ENCODE measurements at regions not wholly inside any gene's neighbourhood (a gene's known extent, or its start where the extent isn't known, plus 50 kb on each side); places are given as distances from the start of the nearest gene placed in this dataset.
"Not testable (repeated sequence)": the region's sequence is repeated elsewhere in the genome, so short reads cannot be mapped to it uniquely, and the experiment has no call there.

DNA sequence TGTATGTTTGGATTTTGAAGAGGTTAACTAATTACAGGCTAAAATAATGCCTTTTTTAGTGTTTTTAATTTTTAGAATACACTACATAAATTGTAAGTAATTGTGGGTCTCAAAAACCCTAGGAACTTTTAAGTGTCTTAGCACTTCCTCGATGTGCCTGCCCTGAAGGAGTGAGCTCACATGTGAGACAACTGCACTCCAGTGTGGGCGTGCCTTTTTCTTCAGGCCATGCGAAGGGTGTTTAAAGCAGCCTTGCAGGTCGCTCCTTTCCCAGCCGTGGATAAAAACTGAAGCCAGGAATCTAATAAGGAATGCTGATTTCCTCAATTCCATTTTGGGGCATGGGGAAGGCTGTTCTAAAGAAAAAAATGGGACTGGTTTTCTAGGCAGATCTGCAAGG, 97.5 kb upstream of the KCNMA1 start:
- TF ChIP-seq, protein P1, sequence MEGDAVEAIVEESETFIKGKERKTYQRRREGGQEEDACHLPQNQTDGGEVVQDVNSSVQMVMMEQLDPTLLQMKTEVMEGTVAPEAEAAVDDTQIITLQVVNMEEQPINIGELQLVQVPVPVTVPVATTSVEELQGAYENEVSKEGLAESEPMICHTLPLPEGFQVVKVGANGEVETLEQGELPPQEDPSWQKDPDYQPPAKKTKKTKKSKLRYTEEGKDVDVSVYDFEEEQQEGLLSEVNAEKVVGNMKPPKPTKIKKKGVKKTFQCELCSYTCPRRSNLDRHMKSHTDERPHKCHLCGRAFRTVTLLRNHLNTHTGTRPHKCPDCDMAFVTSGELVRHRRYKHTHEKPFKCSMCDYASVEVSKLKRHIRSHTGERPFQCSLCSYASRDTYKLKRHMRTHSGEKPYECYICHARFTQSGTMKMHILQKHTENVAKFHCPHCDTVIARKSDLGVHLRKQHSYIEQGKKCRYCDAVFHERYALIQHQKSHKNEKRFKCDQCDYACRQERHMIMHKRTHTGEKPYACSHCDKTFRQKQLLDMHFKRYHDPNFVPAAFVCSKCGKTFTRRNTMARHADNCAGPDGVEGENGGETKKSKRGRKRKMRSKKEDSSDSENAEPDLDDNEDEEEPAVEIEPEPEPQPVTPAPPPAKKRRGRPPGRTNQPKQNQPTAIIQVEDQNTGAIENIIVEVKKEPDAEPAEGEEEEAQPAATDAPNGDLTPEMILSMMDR (IDR thresholded peaks at IDR 0.05 in 8 of 11, conservative IDR thresholded peaks at IDR 0.05 in 3 of 11) = not testable (repeated sequence)
- not testable (repeated sequence) for TF ChIP-seq POLR2A (IDR thresholded peaks at IDR 0.05)
